HL-60 (cell line): ENCODE measurements at regions not wholly inside any gene's neighbourhood (a gene's known extent, or its start where the extent isn't known, plus 50 kb on each side); places are given as distances from the start of the nearest gene placed in this dataset.

Experiments
- DNase-seq, 2 experiments: peaks; one replicate each; pipeline ENCODE4 v3.0.0-alpha.2; 2010 to 2020; ENCODE audit warnings: low read depth in 1 of 2, low spot score in 1 of 2
- H3K27ac ChIP-seq: fragments of 250-450 bp; sonication (Bioruptor Pico); replicated peaks from 2 replicates; pipeline ENCODE4 v1.5.1; 2020; ENCODE audit warnings: mild to moderate bottlenecking, moderate library complexity
- H3K27me3 ChIP-seq: fragments of 250-450 bp; sonication (Bioruptor Pico); 2 replicates; pipeline ENCODE4 v1.5.1; 2021; ENCODE audit warnings: mild to moderate bottlenecking, moderate library complexity; ENCODE audit not compliant: insufficient read depth, poor library complexity, severe bottlenecking
- H3K4me3 ChIP-seq: replicated peaks from 2 replicates; pipeline ENCODE4 v1.5.1; 2011; ENCODE audit warnings: mild to moderate bottlenecking, control low read depth, low read length; ENCODE audit not compliant: insufficient read depth
- GABPA ChIP-seq: IDR thresholded peaks from 2 replicates; pipeline ENCODE4 v1.6.1; 2012; ENCODE audit warnings: low read depth
- POLR2AphosphoS5 ChIP-seq: IDR thresholded peaks from 2 replicates; pipeline ENCODE4 v1.6.1; 2012; ENCODE audit warnings: low read depth
- SPI1 ChIP-seq: IDR thresholded peaks from 2 replicates; pipeline ENCODE4 v1.6.1; 2012; ENCODE audit warnings: low read depth, mild to moderate bottlenecking, borderline replicate concordance
- TF ChIP-seq, protein P1 (sequence below): IDR thresholded peaks from one replicate; pipeline ENCODE4 v1.5.1; 2011; ENCODE audit warnings: low read length, control low read depth, inconsistent platforms; ENCODE audit not compliant: insufficient read depth
- TF ChIP-seq, protein P2 (sequence below): IDR thresholded peaks from 2 replicates; pipeline ENCODE4 v1.6.1; 2012; ENCODE audit warnings: low read depth; ENCODE audit not compliant: insufficient replicate concordance

DNA sequence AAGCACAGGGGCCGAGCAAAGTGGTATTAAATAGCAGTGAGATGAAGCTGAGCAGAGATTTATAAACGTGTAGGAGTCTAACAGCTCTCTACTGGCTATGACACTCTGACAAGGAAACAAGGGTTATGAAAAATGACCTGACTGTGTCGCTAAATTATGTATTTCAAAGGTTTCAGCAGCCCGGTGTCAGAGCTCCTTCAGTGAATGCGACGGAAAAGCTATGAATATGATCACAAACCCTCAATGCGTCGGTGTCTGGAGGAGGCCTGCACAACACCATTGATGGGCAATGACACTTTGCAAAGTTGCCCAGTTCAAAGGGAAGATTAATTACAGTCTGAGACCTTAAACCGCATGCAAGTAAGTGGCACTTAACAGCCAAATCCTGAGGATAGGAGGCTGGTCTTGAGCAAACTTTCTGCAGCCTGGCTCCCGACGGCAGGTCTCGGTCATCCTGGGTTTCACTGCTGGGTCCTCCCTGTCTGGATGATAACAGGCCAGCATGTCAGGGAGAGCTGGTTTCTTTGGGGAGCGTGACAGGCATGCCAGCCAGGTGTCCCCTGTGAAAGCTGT is 615.1 kb upstream of the SALL3 start:
- Histone ChIP-seq H3K4me3 (no peak overlapping the region), H3K27me3 (no peaks in the 10 kb centered on the region), H3K27ac (no peak overlapping the region)
- TF ChIP-seq, protein P1, sequence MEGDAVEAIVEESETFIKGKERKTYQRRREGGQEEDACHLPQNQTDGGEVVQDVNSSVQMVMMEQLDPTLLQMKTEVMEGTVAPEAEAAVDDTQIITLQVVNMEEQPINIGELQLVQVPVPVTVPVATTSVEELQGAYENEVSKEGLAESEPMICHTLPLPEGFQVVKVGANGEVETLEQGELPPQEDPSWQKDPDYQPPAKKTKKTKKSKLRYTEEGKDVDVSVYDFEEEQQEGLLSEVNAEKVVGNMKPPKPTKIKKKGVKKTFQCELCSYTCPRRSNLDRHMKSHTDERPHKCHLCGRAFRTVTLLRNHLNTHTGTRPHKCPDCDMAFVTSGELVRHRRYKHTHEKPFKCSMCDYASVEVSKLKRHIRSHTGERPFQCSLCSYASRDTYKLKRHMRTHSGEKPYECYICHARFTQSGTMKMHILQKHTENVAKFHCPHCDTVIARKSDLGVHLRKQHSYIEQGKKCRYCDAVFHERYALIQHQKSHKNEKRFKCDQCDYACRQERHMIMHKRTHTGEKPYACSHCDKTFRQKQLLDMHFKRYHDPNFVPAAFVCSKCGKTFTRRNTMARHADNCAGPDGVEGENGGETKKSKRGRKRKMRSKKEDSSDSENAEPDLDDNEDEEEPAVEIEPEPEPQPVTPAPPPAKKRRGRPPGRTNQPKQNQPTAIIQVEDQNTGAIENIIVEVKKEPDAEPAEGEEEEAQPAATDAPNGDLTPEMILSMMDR, result no peak
- TF ChIP-seq SPI1 (no peak), GABPA (no peak)
- DNase-seq, result no peak

DNA sequence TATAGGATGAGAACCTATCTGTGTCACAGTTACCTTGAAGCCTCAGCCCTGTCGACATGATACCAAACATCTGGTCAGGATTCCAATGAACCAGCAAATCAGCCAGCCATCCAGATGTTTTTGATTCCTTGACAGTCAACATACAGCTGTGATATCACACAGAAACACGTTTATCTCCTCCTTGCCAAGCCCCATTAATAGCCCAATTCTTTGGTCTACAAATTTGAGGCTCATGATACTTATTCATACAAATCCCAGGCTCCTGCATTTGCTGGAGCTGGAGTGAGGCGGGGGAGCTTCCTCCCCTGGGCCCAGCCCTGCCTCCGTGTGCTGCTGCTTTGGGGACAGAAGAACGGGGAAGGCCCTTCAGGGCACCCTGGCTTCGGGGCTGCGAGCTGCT is 611.6 kb upstream of the SALL3 start:
- DNase-seq, result no peak
- TF ChIP-seq, protein P1, result no peak
- TF ChIP-seq POLR2AphosphoS5 (no peak), SPI1 (no peak), GABPA (no peak)
- TF ChIP-seq, protein P2, sequence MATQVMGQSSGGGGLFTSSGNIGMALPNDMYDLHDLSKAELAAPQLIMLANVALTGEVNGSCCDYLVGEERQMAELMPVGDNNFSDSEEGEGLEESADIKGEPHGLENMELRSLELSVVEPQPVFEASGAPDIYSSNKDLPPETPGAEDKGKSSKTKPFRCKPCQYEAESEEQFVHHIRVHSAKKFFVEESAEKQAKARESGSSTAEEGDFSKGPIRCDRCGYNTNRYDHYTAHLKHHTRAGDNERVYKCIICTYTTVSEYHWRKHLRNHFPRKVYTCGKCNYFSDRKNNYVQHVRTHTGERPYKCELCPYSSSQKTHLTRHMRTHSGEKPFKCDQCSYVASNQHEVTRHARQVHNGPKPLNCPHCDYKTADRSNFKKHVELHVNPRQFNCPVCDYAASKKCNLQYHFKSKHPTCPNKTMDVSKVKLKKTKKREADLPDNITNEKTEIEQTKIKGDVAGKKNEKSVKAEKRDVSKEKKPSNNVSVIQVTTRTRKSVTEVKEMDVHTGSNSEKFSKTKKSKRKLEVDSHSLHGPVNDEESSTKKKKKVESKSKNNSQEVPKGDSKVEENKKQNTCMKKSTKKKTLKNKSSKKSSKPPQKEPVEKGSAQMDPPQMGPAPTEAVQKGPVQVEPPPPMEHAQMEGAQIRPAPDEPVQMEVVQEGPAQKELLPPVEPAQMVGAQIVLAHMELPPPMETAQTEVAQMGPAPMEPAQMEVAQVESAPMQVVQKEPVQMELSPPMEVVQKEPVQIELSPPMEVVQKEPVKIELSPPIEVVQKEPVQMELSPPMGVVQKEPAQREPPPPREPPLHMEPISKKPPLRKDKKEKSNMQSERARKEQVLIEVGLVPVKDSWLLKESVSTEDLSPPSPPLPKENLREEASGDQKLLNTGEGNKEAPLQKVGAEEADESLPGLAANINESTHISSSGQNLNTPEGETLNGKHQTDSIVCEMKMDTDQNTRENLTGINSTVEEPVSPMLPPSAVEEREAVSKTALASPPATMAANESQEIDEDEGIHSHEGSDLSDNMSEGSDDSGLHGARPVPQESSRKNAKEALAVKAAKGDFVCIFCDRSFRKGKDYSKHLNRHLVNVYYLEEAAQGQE, result no peak
- no peaks in the 10 kb centered on the region for H3K27me3 ChIP-seq
- no peak overlapping the region for H3K4me3 ChIP-seq
- no peak overlapping the region for H3K27ac ChIP-seq

DNA sequence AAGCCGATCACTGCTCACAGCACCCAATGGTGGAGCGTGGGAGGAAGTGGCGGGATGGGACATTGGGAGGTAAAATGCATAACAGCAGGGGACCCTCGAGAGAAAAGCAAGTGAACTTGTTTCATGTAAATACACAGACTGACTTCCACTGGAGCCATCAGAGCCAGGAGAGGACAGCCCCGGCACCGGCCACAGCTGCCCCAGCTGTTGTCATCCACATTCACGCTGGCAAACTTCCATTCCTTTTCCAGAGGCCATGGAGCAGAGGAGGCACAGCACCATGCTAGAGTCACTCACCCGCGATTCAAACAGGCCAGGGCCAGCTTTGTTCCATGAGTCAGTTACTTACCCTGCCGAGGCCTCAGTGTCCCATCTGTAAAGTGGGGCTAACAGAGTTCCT is 610.9 kb upstream of the SALL3 start:
- no peak overlapping the region for H3K4me3 ChIP-seq
- DNase-seq, result no peak

More for the DNA sequence above, 610.9 kb upstream of the SALL3 start:
- TF ChIP-seq, protein P1, result no peak
- TF ChIP-seq, protein P2, result no peak
- TF ChIP-seq POLR2AphosphoS5 (no peak), SPI1 (no peak), GABPA (no peak)
- Histone ChIP-seq H3K27me3 (no peaks in the 10 kb centered on the region), H3K27ac (no peak overlapping the region)
